Thyroid gland (tissue), 4 donors: ENCODE measurements at regions not wholly inside any gene's neighbourhood (a gene's known extent, or its start where the extent isn't known, plus 50 kb on each side); places are given as distances from the start of the nearest gene placed in this dataset.
"Not testable (repeated sequence)": the region's sequence is repeated elsewhere in the genome, so short reads cannot be mapped to it uniquely, and the experiment has no call there.

Experiments
- DNase-seq, 2 donors: peaks; one replicate each; pipeline ENCODE4 v3.0.0-alpha.2; 2019
- H3K27ac ChIP-seq, 3 donors: fragments of 200-600 bp; sonication (generic); 1 replicate in 2 of 3; 2 replicates in 1 of 3; pipeline ENCODE4 v1.5.1; 2016 to 2019; ENCODE audit warnings: mild to moderate bottlenecking in 1 of 3, moderate library complexity in 1 of 3
- H3K27me3 ChIP-seq: fragments of 200-600 bp; sonication (generic); one replicate; pipeline ENCODE4 v1.5.1; 2019
- H3K36me3 ChIP-seq, 2 donors: fragments of 200-600 bp; sonication (generic); one replicate each; pipeline ENCODE4 v1.5.1; 2016 to 2019
- H3K4me1 ChIP-seq, 2 donors: fragments of 200-600 bp; sonication (generic); one replicate each; pipeline ENCODE4 v1.5.1; 2017 to 2019
- H3K4me3 ChIP-seq, 3 donors: fragments of 200-600 bp; sonication (generic); replicated peaks in 1 of 3; 1 replicate in 2 of 3; 2 replicates in 1 of 3; pipeline ENCODE4 v1.5.1; 2016; ENCODE audit warnings: mild to moderate bottlenecking in 1 of 3
- H3K9me3 ChIP-seq: fragments of 200-600 bp; sonication (generic); one replicate; pipeline ENCODE4 v1.5.1; 2017
- POLR2A ChIP-seq, 2 donors: fragments of 450-650 bp; IDR thresholded peaks; one replicate each; pipeline ENCODE4 v1.6.1; 2017; ENCODE audit warnings: antibody characterized with exemption in 2 of 2, mild to moderate bottlenecking in 2 of 2, moderate library complexity in 1 of 2
- WGBS, 2 donors: methylation state at CpG; one replicate each; pipeline ENCODE4 v1.1.5; 2017; 5-methylcytosine and 5-hydroxymethylcytosine counted together
- intact Hi-C: fragments of 100-400 bp; cut with DNase I; formaldehyde crosslinking; loops from one replicate; pipeline ENCODE4 v1.15.1; 2023
- TF ChIP-seq, protein P1 (sequence below), 6 experiments: fragments of 200-600 bp in 3 of 6; fragments of 450-650 bp in 3 of 6; sonication (generic) in 3 of 6; IDR thresholded peaks; one replicate each; pipeline ENCODE4 v1.5.1; 2016 to 2019; ENCODE audit warnings: antibody characterized with exemption in 6 of 6, mild to moderate bottlenecking in 2 of 6, inconsistent platforms in 1 of 6, moderate library complexity in 1 of 6

- TF ChIP-seq, protein P1, sequence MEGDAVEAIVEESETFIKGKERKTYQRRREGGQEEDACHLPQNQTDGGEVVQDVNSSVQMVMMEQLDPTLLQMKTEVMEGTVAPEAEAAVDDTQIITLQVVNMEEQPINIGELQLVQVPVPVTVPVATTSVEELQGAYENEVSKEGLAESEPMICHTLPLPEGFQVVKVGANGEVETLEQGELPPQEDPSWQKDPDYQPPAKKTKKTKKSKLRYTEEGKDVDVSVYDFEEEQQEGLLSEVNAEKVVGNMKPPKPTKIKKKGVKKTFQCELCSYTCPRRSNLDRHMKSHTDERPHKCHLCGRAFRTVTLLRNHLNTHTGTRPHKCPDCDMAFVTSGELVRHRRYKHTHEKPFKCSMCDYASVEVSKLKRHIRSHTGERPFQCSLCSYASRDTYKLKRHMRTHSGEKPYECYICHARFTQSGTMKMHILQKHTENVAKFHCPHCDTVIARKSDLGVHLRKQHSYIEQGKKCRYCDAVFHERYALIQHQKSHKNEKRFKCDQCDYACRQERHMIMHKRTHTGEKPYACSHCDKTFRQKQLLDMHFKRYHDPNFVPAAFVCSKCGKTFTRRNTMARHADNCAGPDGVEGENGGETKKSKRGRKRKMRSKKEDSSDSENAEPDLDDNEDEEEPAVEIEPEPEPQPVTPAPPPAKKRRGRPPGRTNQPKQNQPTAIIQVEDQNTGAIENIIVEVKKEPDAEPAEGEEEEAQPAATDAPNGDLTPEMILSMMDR (IDR thresholded peaks at IDR 0.05), result no peak
- no peak for TF ChIP-seq POLR2A (IDR thresholded peaks at IDR 0.05)
- WGBS, 2 donors, result 97% methylated on average over 4 of the region's 4 CpGs
- Histone ChIP-seq H3K9me3 (no peaks in the 10 kb centered on the region), H3K36me3 (no peaks in the 10 kb centered on the region), H3K27ac (peak overlapping the region in 1 of 3 donors; percentile 10), H3K4me1 (no peaks in the 10 kb centered on the region), H3K27me3 (no peaks in the 10 kb centered on the region), H3K4me3 (no peak overlapping the region)
- DNase-seq, result no peak
- intact Hi-C loops, result no loop called here
Observed at GRCh38 chr9:107767711-107768110, 278.1 kb upstream of the KLF4 start.

DNA sequence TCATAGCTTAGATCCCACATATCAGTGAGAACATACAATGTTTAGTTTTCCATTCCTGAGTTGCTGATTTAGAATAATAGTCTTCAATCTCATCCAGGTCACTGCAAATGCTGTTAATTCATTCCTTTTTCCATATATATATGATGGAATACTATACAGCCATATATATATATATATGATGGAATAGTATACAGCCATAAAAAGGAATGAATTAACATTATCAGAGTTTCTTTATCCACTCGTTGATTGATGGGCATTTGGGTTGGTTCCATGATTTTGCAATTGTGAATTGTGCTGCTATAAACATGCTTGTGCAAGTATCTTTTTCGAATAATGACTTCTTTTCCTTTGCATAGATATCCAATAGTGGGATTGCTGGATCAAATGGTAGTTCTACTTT, 273.9 kb upstream of the KLF4 start:
- H3K36me3 ChIP-seq, H3K27ac ChIP-seq, H3K4me1 ChIP-seq, H3K4me3 ChIP-seq, H3K27me3 ChIP-seq, intact Hi-C loops, DNase-seq, H3K9me3 ChIP-seq: not testable (repeated sequence)
- 77 to 94% methylated on average over 2 of the region's 2 CpGs for WGBS, 2 donors

DNA sequence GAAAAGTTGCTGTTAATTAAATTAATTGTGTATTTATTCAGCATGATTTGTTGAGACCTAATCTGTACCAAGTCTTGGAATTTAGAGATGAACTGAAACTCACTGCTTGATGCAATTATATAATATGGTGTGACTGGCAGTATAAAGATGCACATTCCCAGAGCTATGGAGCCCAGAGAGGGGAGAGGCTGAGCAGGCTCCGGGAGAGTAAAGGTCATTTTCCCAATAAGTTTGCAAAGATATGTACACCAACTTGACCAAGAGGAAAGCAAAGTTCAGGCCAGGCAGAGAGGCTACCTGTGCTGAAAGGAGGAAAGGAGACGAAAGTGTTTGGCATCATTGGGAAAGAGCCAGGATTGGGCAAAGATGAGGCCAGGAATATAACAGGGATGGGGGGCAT, 271.7 kb upstream of the KLF4 start:
- DNase-seq, result no peak
- Histone ChIP-seq H3K4me3 (no peak overlapping the region), H3K4me1 (no peaks in the 10 kb centered on the region), H3K36me3 (no peaks in the 10 kb centered on the region), H3K9me3 (no peaks in the 10 kb centered on the region), H3K27me3 (no peaks in the 10 kb centered on the region), H3K27ac (no peak overlapping the region)
- intact Hi-C loops, result no loop called here
- TF ChIP-seq, protein P1 (IDR thresholded peaks at IDR 0.05), result no peak
- no peak for TF ChIP-seq POLR2A (IDR thresholded peaks at IDR 0.05)
- WGBS, 2 donors, result 88 to 92% methylated on average over 2 of the region's 2 CpGs

GRCh38 chr9:107760469-107761242, 271.1 kb upstream of the KLF4 start:
- Histone ChIP-seq H3K27ac (no peak overlapping the region), H3K27me3 (no peaks in the 10 kb centered on the region), H3K4me3 (no peak overlapping the region), H3K36me3 (no peaks in the 10 kb centered on the region), H3K9me3 (no peaks in the 10 kb centered on the region), H3K4me1 (no peaks in the 10 kb centered on the region)
- intact Hi-C loops, result no loop called here
- TF ChIP-seq, protein P1 (IDR thresholded peaks at IDR 0.05), result no peak
- TF ChIP-seq POLR2A (IDR thresholded peaks at IDR 0.05), result no peak
- WGBS, 2 donors, result 70 to 71% methylated on average over 12 of the region's 12 CpGs
- peak in 1 of 2 donors; percentile 14 for DNase-seq

DNA sequence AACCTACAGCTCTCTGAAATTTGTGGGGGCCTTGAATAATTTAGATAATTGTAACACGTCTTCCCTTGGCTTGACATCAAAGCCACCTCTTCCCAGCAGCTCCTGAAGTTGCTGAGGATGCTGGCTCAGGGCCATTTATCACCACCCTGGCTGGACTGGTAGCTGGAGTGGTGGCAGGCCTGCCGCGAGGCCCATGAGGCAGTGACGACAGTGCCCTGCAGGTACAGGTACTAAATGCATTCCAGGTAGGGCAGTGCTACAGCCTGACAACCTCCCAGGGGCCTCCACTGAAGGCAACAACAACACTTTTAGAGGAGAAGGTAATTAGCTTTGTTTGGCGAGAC, 270.2 kb upstream of the KLF4 start:
- H3K9me3 ChIP-seq, result no peaks in the 10 kb centered on the region
- no peak for TF ChIP-seq POLR2A (IDR thresholded peaks at IDR 0.05)
- TF ChIP-seq, protein P1 (IDR thresholded peaks at IDR 0.05), result no peak
- no peak for DNase-seq
- 74 to 84% methylated on average over 5 of the region's 5 CpGs for WGBS, 2 donors
- H3K36me3 ChIP-seq, result no peaks in the 10 kb centered on the region
- H3K27ac ChIP-seq, result no peak overlapping the region
- intact Hi-C loops, result no loop called here
- H3K4me1 ChIP-seq, result peaks cover 0 to 8% of the 10 kb centered on the region in 2 donors
- no peaks in the 10 kb centered on the region for H3K27me3 ChIP-seq
- H3K4me3 ChIP-seq, result no peak overlapping the region
